ENCODE measurements at regions not wholly inside any gene's neighbourhood (a gene's known extent, or its start where the extent isn't known, plus 50 kb on each side); places are given as distances from the start of the nearest gene placed in this dataset.
A peak's percentile ranks its signal among the peaks of the same experiment; 100 is the strongest.

- WGBS, 2 donors: 64 to 79% methylated on average over 7 of the region's 7 CpGs
- ATAC-seq (ENCODE audit: insufficient read depth, low FRiP score): no peak
- no peaks in the 10 kb centered on the region for H3K36me3 ChIP-seq (ENCODE audit: control insufficient read depth in 4 of 4, insufficient read depth in 4 of 4, low read length in 4 of 4)
- H3K4me3 ChIP-seq: no peak overlapping the region
- peaks cover 0 to 5% (median 4%) of the 10 kb centered on the region in 3 donors for H3K27me3 ChIP-seq (ENCODE audit: control insufficient read depth in 3 of 3, insufficient read depth in 3 of 3, low read length in 2 of 3)
- peak overlapping the region in 1 of 2 donors; percentile 66 for H3K27ac ChIP-seq (ENCODE audit: low read depth in 1 of 2, low read length in 1 of 2)
- no peaks in the 10 kb centered on the region for H3K9me3 ChIP-seq (ENCODE audit: control insufficient read depth in 4 of 4, insufficient read depth in 3 of 4, low read length in 3 of 4)
- H3K4me1 ChIP-seq (ENCODE audit: control insufficient read depth in 5 of 5, insufficient read depth in 5 of 5, low read length in 5 of 5): peaks cover 0 to 9% (median 0%) of the 10 kb centered on the region in 5 donors
- no peak for DNase-seq
- H3K9ac ChIP-seq (ENCODE audit: insufficient read depth in 1 of 2, low read length in 2 of 2): no peak overlapping the region
- no peak for TF ChIP-seq CTCF (IDR thresholded peaks at IDR 0.05; ENCODE audit: control extremely low read depth, extremely low read depth)
These were observed 66.3 kb downstream of the CLDN34 start for GRCh38 chrX:10033375-10034007.

GRCh38 chrX:10034740-10035260 is 67.6 kb downstream of the CLDN34 start:
- peaks cover 0 to 13% (median 0%) of the 10 kb centered on the region in 5 donors for H3K4me1 ChIP-seq (ENCODE audit: control insufficient read depth in 5 of 5, insufficient read depth in 5 of 5, low read length in 5 of 5)
- no peak overlapping the region for H3K4me3 ChIP-seq
- H3K36me3 ChIP-seq (ENCODE audit: control insufficient read depth in 4 of 4, insufficient read depth in 4 of 4, low read length in 4 of 4): no peaks in the 10 kb centered on the region
- 77 to 83% methylated on average over 8 of the region's 8 CpGs for WGBS, 2 donors
- ATAC-seq (ENCODE audit: insufficient read depth, low FRiP score) (peak; percentile 36), DNase-seq (no peak)
- no peak overlapping the region for H3K9ac ChIP-seq (ENCODE audit: insufficient read depth in 1 of 2, low read length in 2 of 2)
- H3K27ac ChIP-seq (ENCODE audit: low read depth in 1 of 2, low read length in 1 of 2): peak overlapping the region; percentile 21 to 24
- TF ChIP-seq CTCF (IDR thresholded peaks at IDR 0.05; ENCODE audit: control extremely low read depth, extremely low read depth): no peak
- peaks cover 0 to 8% (median 4%) of the 10 kb centered on the region in 3 donors for H3K27me3 ChIP-seq (ENCODE audit: control insufficient read depth in 3 of 3, insufficient read depth in 3 of 3, low read length in 2 of 3)
- H3K9me3 ChIP-seq (ENCODE audit: control insufficient read depth in 4 of 4, insufficient read depth in 3 of 4, low read length in 3 of 4): no peaks in the 10 kb centered on the region

- peaks cover 0 to 2% (median 0%) of the 10 kb centered on the region in 4 donors for H3K9me3 ChIP-seq (ENCODE audit: control insufficient read depth in 4 of 4, insufficient read depth in 3 of 4, low read length in 3 of 4)
- DNase-seq (no peak), ATAC-seq (ENCODE audit: insufficient read depth, low FRiP score) (no peak)
- WGBS, 2 donors: 82 to 84% methylated on average over 6 of the region's 6 CpGs
- peaks cover 0 to 7% (median 4%) of the 10 kb centered on the region in 3 donors for H3K27me3 ChIP-seq (ENCODE audit: control insufficient read depth in 3 of 3, insufficient read depth in 3 of 3, low read length in 2 of 3)
- H3K4me3 ChIP-seq: no peak overlapping the region
- H3K27ac ChIP-seq (ENCODE audit: low read depth in 1 of 2, low read length in 1 of 2): no peak overlapping the region
- peaks cover 0 to 22% (median 0%) of the 10 kb centered on the region in 5 donors for H3K4me1 ChIP-seq (ENCODE audit: control insufficient read depth in 5 of 5, insufficient read depth in 5 of 5, low read length in 5 of 5)
- no peaks in the 10 kb centered on the region for H3K36me3 ChIP-seq (ENCODE audit: control insufficient read depth in 4 of 4, insufficient read depth in 4 of 4, low read length in 4 of 4)
- TF ChIP-seq CTCF (IDR thresholded peaks at IDR 0.05; ENCODE audit: control extremely low read depth, extremely low read depth): no peak
- H3K9ac ChIP-seq (ENCODE audit: insufficient read depth in 1 of 2, low read length in 2 of 2): no peak overlapping the region
These were observed 71.4 kb downstream of the CLDN34 start for GRCh38 chrX:10038585-10038984.

Measured in lung (tissue), 11 donors.